H1 (cell line): ENCODE measurements at regions not wholly inside any gene's neighbourhood (a gene's known extent, or its start where the extent isn't known, plus 50 kb on each side); places are given as distances from the start of the nearest gene placed in this dataset.

Experiments used
- BCL11A ChIP-seq, 2 experiments: IDR thresholded peaks; one replicate each; pipeline ENCODE4 v1.6.1; 2011; ENCODE audit warnings: low read depth in 2 of 2, low read length in 2 of 2, mild to moderate bottlenecking in 2 of 2
- RBBP5 ChIP-seq: IDR thresholded peaks from 2 replicates; pipeline ENCODE4 v1.7.1; 2012; ENCODE audit warnings: low read depth, mild to moderate bottlenecking, inconsistent platforms, low read length, moderate library complexity, borderline replicate concordance
- SIN3A ChIP-seq, 2 experiments: IDR thresholded peaks in 1 of 2; conservative IDR thresholded peaks in 1 of 2; 2 replicates each; pipeline ENCODE4 v1.6.1; 2011 to 2012; ENCODE audit warnings: low read length in 2 of 2, improper control_type of control experiment in 1 of 2, low read depth in 1 of 2, mild to moderate bottlenecking in 1 of 2
- SIRT6 ChIP-seq: IDR thresholded peaks from one replicate; pipeline ENCODE4 v1.7.1; 2012; ENCODE audit warnings: low read length, inconsistent platforms
- ZNF274 ChIP-seq: IDR thresholded peaks from 2 replicates; pipeline ENCODE4 v1.7.0; 2012; ENCODE audit warnings: low read length, borderline replicate concordance; ENCODE audit errors: extremely low read depth

GRCh38 chr3:144265542-144266100 is 294.0 kb downstream of the DIPK2A start (continued):
- TF ChIP-seq RBBP5 (no peak), SIRT6 (no peak), SIN3A (conservative IDR thresholded peaks at IDR 0.05 in 1 of 2, IDR thresholded peaks at IDR 0.05 in 1 of 2; ENCODE audit: low read depth in 1 of 2, low read length in 2 of 2) (no peak), BCL11A (IDR thresholded peaks at IDR 0.05; ENCODE audit: low read depth in 2 of 2, low read length in 2 of 2) (no peak), ZNF274 (no peak)
